ENCODE measurements at regions not wholly inside any gene's neighbourhood (a gene's known extent, or its start where the extent isn't known, plus 50 kb on each side); places are given as distances from the start of the nearest gene placed in this dataset.

GRCh38 chr1:201749059-201749690, 79.8 kb upstream of the IPO9 start:
- H3K4me1 Mint-ChIP-seq (ENCODE audit: low read depth) = peaks cover 12% of the 10 kb centered on the region
- H3K36me3 Mint-ChIP-seq = no peaks in the 10 kb centered on the region
- no peaks in the 10 kb centered on the region for H3K9me3 Mint-ChIP-seq (ENCODE audit: low read depth)
- H3K27me3 Mint-ChIP-seq = peaks cover 4% of the 10 kb centered on the region
- H3K4me3 Mint-ChIP-seq = no peak overlapping the region
- no peak overlapping the region for H3K27ac Mint-ChIP-seq

GRCh38 chr1:201750120-201750519, 78.8 kb upstream of the IPO9 start:
- H3K36me3 Mint-ChIP-seq = no peaks in the 10 kb centered on the region
- H3K27ac Mint-ChIP-seq = no peak overlapping the region
- peaks cover 12% of the 10 kb centered on the region for H3K4me1 Mint-ChIP-seq (ENCODE audit: low read depth)
- peaks cover 4% of the 10 kb centered on the region for H3K27me3 Mint-ChIP-seq
- no peak overlapping the region for H3K4me3 Mint-ChIP-seq
- H3K9me3 Mint-ChIP-seq (ENCODE audit: low read depth) = no peaks in the 10 kb centered on the region

GRCh38 chr1:201750934-201751333, 78.0 kb upstream of the IPO9 start:
- Mint-ChIP-seq H3K4me1 (ENCODE audit: low read depth) (peaks cover 12% of the 10 kb centered on the region), H3K9me3 (ENCODE audit: low read depth) (no peaks in the 10 kb centered on the region), H3K27ac (no peak overlapping the region), H3K4me3 (no peak overlapping the region), H3K27me3 (peaks cover 4% of the 10 kb centered on the region), H3K36me3 (no peaks in the 10 kb centered on the region)

- no peaks in the 10 kb centered on the region for H3K36me3 Mint-ChIP-seq
- H3K27me3 Mint-ChIP-seq = peaks cover 4% of the 10 kb centered on the region
- no peak overlapping the region for H3K4me3 Mint-ChIP-seq
- H3K27ac Mint-ChIP-seq = no peak overlapping the region
- no peaks in the 10 kb centered on the region for H3K9me3 Mint-ChIP-seq (ENCODE audit: low read depth)
- peaks cover 14% of the 10 kb centered on the region for H3K4me1 Mint-ChIP-seq (ENCODE audit: low read depth)
Observed at GRCh38 chr1:201751872-201752271, 77.1 kb upstream of the IPO9 start.

- H3K27me3 Mint-ChIP-seq = peaks cover 4% of the 10 kb centered on the region
- no peaks in the 10 kb centered on the region for H3K9me3 Mint-ChIP-seq (ENCODE audit: low read depth)
- peaks cover 19% of the 10 kb centered on the region for H3K4me1 Mint-ChIP-seq (ENCODE audit: low read depth)
Observed at GRCh38 chr1:201752333-201752732, 76.6 kb upstream of the IPO9 start.

GRCh38 chr1:201753492-201753891, 75.5 kb upstream of the IPO9 start:
- Mint-ChIP-seq H3K9me3 (ENCODE audit: low read depth) (no peaks in the 10 kb centered on the region), H3K4me3 (no peak overlapping the region), H3K27me3 (peaks cover 4% of the 10 kb centered on the region), H3K36me3 (no peaks in the 10 kb centered on the region), H3K27ac (no peak overlapping the region), H3K4me1 (ENCODE audit: low read depth) (peaks cover 19% of the 10 kb centered on the region)

More at GRCh38 chr1:201752333-201752732, 76.6 kb upstream of the IPO9 start:
- no peaks in the 10 kb centered on the region for H3K36me3 Mint-ChIP-seq
- no peak overlapping the region for H3K4me3 Mint-ChIP-seq
- H3K27ac Mint-ChIP-seq = no peak overlapping the region

- Mint-ChIP-seq H3K27me3 (peaks cover 4% of the 10 kb centered on the region), H3K4me3 (no peak overlapping the region), H3K9me3 (ENCODE audit: low read depth) (no peaks in the 10 kb centered on the region), H3K4me1 (ENCODE audit: low read depth) (peaks cover 19% of the 10 kb centered on the region), H3K27ac (no peak overlapping the region), H3K36me3 (peaks cover 2% of the 10 kb centered on the region)
Observed at GRCh38 chr1:201754353-201754752, 74.6 kb upstream of the IPO9 start.

GRCh38 chr1:201755200-201755599, 73.8 kb upstream of the IPO9 start:
- Mint-ChIP-seq H3K4me3 (no peak overlapping the region), H3K9me3 (ENCODE audit: low read depth) (no peaks in the 10 kb centered on the region), H3K27me3 (peaks cover 4% of the 10 kb centered on the region), H3K36me3 (peaks cover 2% of the 10 kb centered on the region), H3K27ac (no peak overlapping the region), H3K4me1 (ENCODE audit: low read depth) (peaks cover 15% of the 10 kb centered on the region)

GRCh38 chr1:201756406-201756805, 72.6 kb upstream of the IPO9 start:
- H3K4me3 Mint-ChIP-seq = no peak overlapping the region
- no peaks in the 10 kb centered on the region for H3K9me3 Mint-ChIP-seq (ENCODE audit: low read depth)
- peaks cover 4% of the 10 kb centered on the region for H3K27me3 Mint-ChIP-seq
- H3K27ac Mint-ChIP-seq = no peak overlapping the region
- peaks cover 2% of the 10 kb centered on the region for H3K36me3 Mint-ChIP-seq
- H3K4me1 Mint-ChIP-seq (ENCODE audit: low read depth) = peaks cover 7% of the 10 kb centered on the region

- H3K4me3 Mint-ChIP-seq = no peak overlapping the region
- H3K9me3 Mint-ChIP-seq (ENCODE audit: low read depth) = no peaks in the 10 kb centered on the region
- no peak overlapping the region for H3K27ac Mint-ChIP-seq
- H3K4me1 Mint-ChIP-seq (ENCODE audit: low read depth) = peaks cover 7% of the 10 kb centered on the region
- H3K27me3 Mint-ChIP-seq = peaks cover 2% of the 10 kb centered on the region
- H3K36me3 Mint-ChIP-seq = peaks cover 2% of the 10 kb centered on the region
Observed at GRCh38 chr1:201758499-201759050, 70.4 kb upstream of the IPO9 start.

GRCh38 chr1:201759194-201759815, 69.7 kb upstream of the IPO9 start:
- Mint-ChIP-seq H3K27me3 (no peaks in the 10 kb centered on the region), H3K27ac (no peak overlapping the region), H3K4me3 (no peak overlapping the region), H3K36me3 (peaks cover 2% of the 10 kb centered on the region), H3K4me1 (ENCODE audit: low read depth) (peaks cover 7% of the 10 kb centered on the region), H3K9me3 (ENCODE audit: low read depth) (no peaks in the 10 kb centered on the region)

- Mint-ChIP-seq H3K27me3 (no peaks in the 10 kb centered on the region), H3K27ac (no peak overlapping the region), H3K4me1 (ENCODE audit: low read depth) (peaks cover 7% of the 10 kb centered on the region), H3K9me3 (ENCODE audit: low read depth) (no peaks in the 10 kb centered on the region), H3K36me3 (peaks cover 2% of the 10 kb centered on the region), H3K4me3 (no peak overlapping the region)
Observed at GRCh38 chr1:201760516-201760915, 68.4 kb upstream of the IPO9 start.

GRCh38 chr1:201761178-201761577, 67.8 kb upstream of the IPO9 start:
- peaks cover 7% of the 10 kb centered on the region for H3K4me1 Mint-ChIP-seq (ENCODE audit: low read depth)
- H3K9me3 Mint-ChIP-seq (ENCODE audit: low read depth) = no peaks in the 10 kb centered on the region
- no peak overlapping the region for H3K4me3 Mint-ChIP-seq
- H3K27ac Mint-ChIP-seq = no peak overlapping the region
- H3K27me3 Mint-ChIP-seq = no peaks in the 10 kb centered on the region
- H3K36me3 Mint-ChIP-seq = peaks cover 2% of the 10 kb centered on the region

- Mint-ChIP-seq H3K27ac (no peak overlapping the region), H3K4me1 (ENCODE audit: low read depth) (peaks cover 5% of the 10 kb centered on the region), H3K36me3 (peaks cover 2% of the 10 kb centered on the region), H3K27me3 (no peaks in the 10 kb centered on the region), H3K4me3 (no peak overlapping the region), H3K9me3 (ENCODE audit: low read depth) (no peaks in the 10 kb centered on the region)
Observed at GRCh38 chr1:201761871-201762270, 67.1 kb upstream of the IPO9 start.

- H3K4me1 Mint-ChIP-seq (ENCODE audit: low read depth) = no peaks in the 10 kb centered on the region
- H3K36me3 Mint-ChIP-seq = peaks cover 2% of the 10 kb centered on the region
- H3K27ac Mint-ChIP-seq = no peak overlapping the region
- H3K4me3 Mint-ChIP-seq = no peak overlapping the region
- H3K9me3 Mint-ChIP-seq (ENCODE audit: low read depth) = no peaks in the 10 kb centered on the region
- H3K27me3 Mint-ChIP-seq = no peaks in the 10 kb centered on the region
Observed at GRCh38 chr1:201762381-201762780, 66.6 kb upstream of the IPO9 start.

Data from activated naive CD8-positive, alpha-beta T cell (primary cell).